Body of pancreas (tissue), 4 donors: ENCODE measurements at regions not wholly inside any gene's neighbourhood (a gene's known extent, or its start where the extent isn't known, plus 50 kb on each side); places are given as distances from the start of the nearest gene placed in this dataset.

Source experiments
- POLR2A ChIP-seq, 3 donors: fragments of 450-650 bp; IDR thresholded peaks; one replicate each; pipeline ENCODE4 v1.6.1; 2016; ENCODE audit warnings: antibody characterized with exemption in 3 of 3, mild to moderate bottlenecking in 2 of 3
- TF ChIP-seq, protein P1 (sequence below), 7 experiments: fragments of 450-650 bp in 4 of 7; fragments of 200-600 bp in 3 of 7; sonication (generic) in 3 of 7; IDR thresholded peaks; one replicate each; pipeline ENCODE4 v1.5.1; 2016 to 2019; ENCODE audit warnings: antibody characterized with exemption in 7 of 7

DNA sequence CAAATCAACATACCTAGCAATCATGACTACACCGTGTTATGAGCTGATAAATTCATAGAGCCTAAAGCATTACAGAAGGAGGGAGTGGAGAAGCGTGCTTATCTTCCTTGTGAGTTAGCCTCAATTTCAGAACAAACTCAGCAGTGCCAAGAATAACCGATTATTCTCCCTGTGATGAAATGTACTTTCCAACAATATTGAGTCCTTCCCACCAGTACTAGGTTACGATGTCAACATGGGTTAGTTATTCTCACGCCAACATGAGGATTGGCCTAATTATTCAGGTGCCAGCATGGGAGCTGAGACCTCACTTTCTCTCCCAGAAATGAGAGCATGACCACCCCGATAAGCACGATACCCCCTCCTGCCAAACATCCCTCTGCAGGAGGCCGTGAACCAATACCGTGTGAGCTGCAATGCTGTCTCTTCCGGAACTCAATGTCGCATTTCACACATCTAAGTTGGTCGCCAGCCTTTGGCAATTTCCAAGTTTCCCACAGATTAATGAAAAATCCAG lies 193.7 kb downstream of the ENC1 start:
- TF ChIP-seq, protein P1, sequence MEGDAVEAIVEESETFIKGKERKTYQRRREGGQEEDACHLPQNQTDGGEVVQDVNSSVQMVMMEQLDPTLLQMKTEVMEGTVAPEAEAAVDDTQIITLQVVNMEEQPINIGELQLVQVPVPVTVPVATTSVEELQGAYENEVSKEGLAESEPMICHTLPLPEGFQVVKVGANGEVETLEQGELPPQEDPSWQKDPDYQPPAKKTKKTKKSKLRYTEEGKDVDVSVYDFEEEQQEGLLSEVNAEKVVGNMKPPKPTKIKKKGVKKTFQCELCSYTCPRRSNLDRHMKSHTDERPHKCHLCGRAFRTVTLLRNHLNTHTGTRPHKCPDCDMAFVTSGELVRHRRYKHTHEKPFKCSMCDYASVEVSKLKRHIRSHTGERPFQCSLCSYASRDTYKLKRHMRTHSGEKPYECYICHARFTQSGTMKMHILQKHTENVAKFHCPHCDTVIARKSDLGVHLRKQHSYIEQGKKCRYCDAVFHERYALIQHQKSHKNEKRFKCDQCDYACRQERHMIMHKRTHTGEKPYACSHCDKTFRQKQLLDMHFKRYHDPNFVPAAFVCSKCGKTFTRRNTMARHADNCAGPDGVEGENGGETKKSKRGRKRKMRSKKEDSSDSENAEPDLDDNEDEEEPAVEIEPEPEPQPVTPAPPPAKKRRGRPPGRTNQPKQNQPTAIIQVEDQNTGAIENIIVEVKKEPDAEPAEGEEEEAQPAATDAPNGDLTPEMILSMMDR (IDR thresholded peaks at IDR 0.05), result no peak
- no peak for TF ChIP-seq POLR2A (IDR thresholded peaks at IDR 0.05)
